Breast epithelium (tissue), 4 donors: ENCODE measurements at regions not wholly inside any gene's neighbourhood (a gene's known extent, or its start where the extent isn't known, plus 50 kb on each side); places are given as distances from the start of the nearest gene placed in this dataset.

Source experiments
- DNase-seq, 2 donors: peaks; one replicate each; pipeline ENCODE4 v3.0.0-alpha.2; 2019; ENCODE audit warnings: low spot score in 2 of 2
- H3K27ac ChIP-seq, 2 donors: fragments of 200-600 bp; sonication (generic) in 1 of 2; one replicate each; pipeline ENCODE4 v1.5.1; 2016 to 2019; ENCODE audit warnings: mild to moderate bottlenecking in 1 of 2
- H3K27me3 ChIP-seq, 2 donors: fragments of 200-600 bp; sonication (generic) in 1 of 2; one replicate each; pipeline versions ENCODE4 v1.5.1 to v1.6.0; 2017 to 2019; ENCODE audit warnings: control low read depth in 1 of 2, mild to moderate bottlenecking in 1 of 2
- H3K36me3 ChIP-seq: fragments of 200-600 bp; one replicate; pipeline ENCODE4 v1.5.1; 2019
- H3K4me1 ChIP-seq, 2 donors: fragments of 200-600 bp; sonication (generic); one replicate each; pipeline ENCODE4 v1.5.1; 2016 to 2019; ENCODE audit warnings: control low read depth in 1 of 2
- H3K4me3 ChIP-seq, 3 donors: fragments of 200-600 bp; sonication (generic); 1 replicate in 2 of 3; 2 replicates in 1 of 3; pipeline ENCODE4 v1.5.1; 2016 to 2019; ENCODE audit warnings: mild to moderate bottlenecking in 3 of 3, moderate library complexity in 2 of 3
- H3K9me3 ChIP-seq, 2 donors: fragments of 200-600 bp; sonication (generic) in 1 of 2; one replicate each; pipeline ENCODE4 v1.5.1; 2016 to 2019; ENCODE audit warnings: control low read depth in 1 of 2
- POLR2A ChIP-seq: fragments of 450-650 bp; IDR thresholded peaks from one replicate; pipeline ENCODE4 v1.6.1; 2016; ENCODE audit warnings: antibody characterized with exemption, mild to moderate bottlenecking, moderate library complexity
- POLR2AphosphoS5 ChIP-seq, 3 donors: sonication (generic); formaldehyde crosslinking; IDR thresholded peaks; one replicate each; pipeline ENCODE4 v1.6.1; 2017; ENCODE audit warnings: antibody characterized with exemption in 3 of 3
- intact Hi-C: fragments of 100-400 bp; cut with DNase I; formaldehyde crosslinking; loops from one replicate; pipeline ENCODE4 v1.15.1; 2023; ENCODE audit warnings: low total_unique reads
- TF ChIP-seq, protein P1 (sequence below), 3 donors: fragments of 450-650 bp; IDR thresholded peaks; one replicate each; pipeline ENCODE4 v1.5.1; 2016 to 2017; ENCODE audit warnings: antibody characterized with exemption in 3 of 3, mild to moderate bottlenecking in 3 of 3, moderate library complexity in 3 of 3

GRCh38 chr6:105925706-105926105 lies 160.4 kb upstream of the PRDM1 start:
- intact Hi-C loops, result no loop called here
- Histone ChIP-seq H3K4me1 (no peaks in the 10 kb centered on the region), H3K36me3 (no peaks in the 10 kb centered on the region), H3K4me3 (no peak overlapping the region), H3K9me3 (no peaks in the 10 kb centered on the region), H3K27ac (no peak overlapping the region), H3K27me3 (no peaks in the 10 kb centered on the region)
- TF ChIP-seq, protein P1, sequence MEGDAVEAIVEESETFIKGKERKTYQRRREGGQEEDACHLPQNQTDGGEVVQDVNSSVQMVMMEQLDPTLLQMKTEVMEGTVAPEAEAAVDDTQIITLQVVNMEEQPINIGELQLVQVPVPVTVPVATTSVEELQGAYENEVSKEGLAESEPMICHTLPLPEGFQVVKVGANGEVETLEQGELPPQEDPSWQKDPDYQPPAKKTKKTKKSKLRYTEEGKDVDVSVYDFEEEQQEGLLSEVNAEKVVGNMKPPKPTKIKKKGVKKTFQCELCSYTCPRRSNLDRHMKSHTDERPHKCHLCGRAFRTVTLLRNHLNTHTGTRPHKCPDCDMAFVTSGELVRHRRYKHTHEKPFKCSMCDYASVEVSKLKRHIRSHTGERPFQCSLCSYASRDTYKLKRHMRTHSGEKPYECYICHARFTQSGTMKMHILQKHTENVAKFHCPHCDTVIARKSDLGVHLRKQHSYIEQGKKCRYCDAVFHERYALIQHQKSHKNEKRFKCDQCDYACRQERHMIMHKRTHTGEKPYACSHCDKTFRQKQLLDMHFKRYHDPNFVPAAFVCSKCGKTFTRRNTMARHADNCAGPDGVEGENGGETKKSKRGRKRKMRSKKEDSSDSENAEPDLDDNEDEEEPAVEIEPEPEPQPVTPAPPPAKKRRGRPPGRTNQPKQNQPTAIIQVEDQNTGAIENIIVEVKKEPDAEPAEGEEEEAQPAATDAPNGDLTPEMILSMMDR (IDR thresholded peaks at IDR 0.05), result no peak
- TF ChIP-seq POLR2AphosphoS5 (IDR thresholded peaks at IDR 0.05) (no peak), POLR2A (no peak)
- no peak for DNase-seq

- Histone ChIP-seq H3K4me1 (no peaks in the 10 kb centered on the region), H3K9me3 (no peaks in the 10 kb centered on the region), H3K36me3 (no peaks in the 10 kb centered on the region), H3K27me3 (no peaks in the 10 kb centered on the region), H3K4me3 (no peak overlapping the region), H3K27ac (no peak overlapping the region)
- intact Hi-C loops, result no loop called here
- TF ChIP-seq, protein P1 (IDR thresholded peaks at IDR 0.05), result no peak
- no peak for TF ChIP-seq POLR2A
- TF ChIP-seq POLR2AphosphoS5 (IDR thresholded peaks at IDR 0.05), result no peak
- no peak for DNase-seq
These were observed 164.4 kb upstream of the PRDM1 start for GRCh38 chr6:105921781-105922180.

DNA sequence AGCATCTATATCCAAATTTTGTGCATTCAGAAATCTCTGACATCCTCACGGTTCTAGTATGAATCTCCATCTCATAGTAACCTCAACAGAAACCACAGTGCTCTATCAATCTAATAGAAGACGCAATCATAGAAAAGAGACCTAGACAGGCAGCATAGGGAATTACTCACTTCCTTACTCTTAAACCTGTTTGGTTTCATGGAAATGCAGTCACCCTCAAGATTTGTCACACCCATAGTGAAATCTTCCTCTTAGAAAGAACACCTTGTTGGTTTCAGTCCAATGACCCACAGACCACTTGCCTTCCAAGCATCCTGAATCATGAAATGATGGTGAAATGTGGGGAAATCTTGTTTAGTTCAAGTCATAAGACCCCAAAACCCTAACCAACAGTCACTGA lies 166.1 kb upstream of the PRDM1 start:
- no peak overlapping the region for H3K27ac ChIP-seq
- no peaks in the 10 kb centered on the region for H3K4me1 ChIP-seq
- no peaks in the 10 kb centered on the region for H3K27me3 ChIP-seq
- intact Hi-C loops, result no loop called here
- no peaks in the 10 kb centered on the region for H3K9me3 ChIP-seq
- no peaks in the 10 kb centered on the region for H3K36me3 ChIP-seq
- no peak for DNase-seq
- no peak overlapping the region for H3K4me3 ChIP-seq
- TF ChIP-seq POLR2AphosphoS5 (IDR thresholded peaks at IDR 0.05) (no peak), POLR2A (no peak)
- TF ChIP-seq, protein P1 (IDR thresholded peaks at IDR 0.05), result no peak

DNA sequence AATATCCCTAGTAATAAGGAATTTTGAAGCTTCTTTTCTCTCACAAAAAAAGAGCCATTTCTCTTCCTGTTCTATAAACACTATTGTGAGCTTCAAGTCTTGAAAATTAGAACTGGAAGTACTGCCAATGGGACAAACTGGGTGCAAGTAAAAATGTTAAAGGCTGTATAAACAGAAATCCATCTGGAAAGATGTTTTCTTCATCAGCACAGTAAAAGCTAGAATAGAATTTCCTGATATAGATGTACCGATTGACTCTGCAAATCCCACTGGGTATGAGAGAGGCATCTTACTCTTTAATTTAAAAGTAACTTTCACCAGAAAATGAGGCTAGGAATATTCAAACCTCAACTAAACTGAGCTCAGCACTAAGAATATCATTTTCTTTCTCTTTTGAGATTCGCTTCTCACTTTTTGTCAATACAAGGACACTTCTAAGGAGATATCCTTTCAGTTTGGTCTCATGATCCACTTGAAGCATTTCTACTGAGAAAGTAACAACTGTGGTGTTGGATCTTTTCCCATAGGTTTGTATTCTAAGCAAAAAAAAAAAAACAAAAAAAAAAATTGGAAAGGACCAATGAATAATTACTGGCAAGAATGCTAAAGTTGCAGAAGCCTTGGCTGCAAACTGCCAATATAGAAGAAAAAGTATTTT lies 169.0 kb upstream of the PRDM1 start:
- DNase-seq, result no peak
- Histone ChIP-seq H3K4me3 (no peak overlapping the region), H3K27ac (peak overlapping the region in 1 of 2 donors; percentile 39), H3K27me3 (no peaks in the 10 kb centered on the region), H3K4me1 (no peaks in the 10 kb centered on the region), H3K36me3 (no peaks in the 10 kb centered on the region), H3K9me3 (no peaks in the 10 kb centered on the region)
- intact Hi-C loops, result no loop called here
- TF ChIP-seq POLR2AphosphoS5 (IDR thresholded peaks at IDR 0.05), result no peak
- no peak for TF ChIP-seq POLR2A
- TF ChIP-seq, protein P1 (IDR thresholded peaks at IDR 0.05), result no peak

DNA sequence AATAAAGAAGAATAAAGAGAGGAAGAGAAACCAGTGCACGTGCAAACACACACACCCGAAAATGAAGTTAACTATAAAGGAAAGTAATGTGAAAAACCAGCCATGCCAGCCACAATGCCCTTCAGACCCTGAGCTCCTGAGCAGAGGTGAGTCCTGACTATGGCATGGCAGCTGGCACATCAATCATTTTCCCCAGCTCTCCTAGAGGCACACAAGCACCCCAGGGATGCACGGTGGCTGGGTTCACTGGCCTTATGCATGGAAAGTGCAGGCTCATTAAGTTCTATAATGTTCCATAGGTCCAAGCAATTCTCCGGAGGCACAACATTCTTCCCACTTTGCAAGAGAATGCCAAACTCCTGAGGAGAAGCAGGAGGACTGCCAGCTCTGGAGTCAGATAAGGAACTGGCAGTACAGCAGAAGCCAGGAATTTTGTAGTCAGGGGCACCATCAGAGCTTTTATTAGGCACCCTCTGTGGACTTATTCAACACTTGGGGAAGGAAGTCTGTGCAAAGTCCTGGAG lies 175.0 kb upstream of the PRDM1 start:
- H3K27me3 ChIP-seq, result no peaks in the 10 kb centered on the region
- no peak for DNase-seq
- H3K4me1 ChIP-seq, result no peaks in the 10 kb centered on the region
- H3K4me3 ChIP-seq, result no peak overlapping the region
- no peaks in the 10 kb centered on the region for H3K9me3 ChIP-seq
- no peaks in the 10 kb centered on the region for H3K36me3 ChIP-seq
- H3K27ac ChIP-seq, result no peak overlapping the region
- TF ChIP-seq, protein P1 (IDR thresholded peaks at IDR 0.05), result no peak
- no peak for TF ChIP-seq POLR2A
- no peak for TF ChIP-seq POLR2AphosphoS5 (IDR thresholded peaks at IDR 0.05)
- intact Hi-C loops, result no loop called here
